SU-DHL-6 (cell line): ENCODE measurements at regions not wholly inside any gene's neighbourhood (a gene's known extent, or its start where the extent isn't known, plus 50 kb on each side); places are given as distances from the start of the nearest gene placed in this dataset.

Source experiments
- H2AFZ ChIP-seq: fragments of 200-600 bp; sonication (generic); 2 replicates; pipeline ENCODE4 v1.6.1; 2014; ENCODE audit warnings: low read depth, mild to moderate bottlenecking, moderate library complexity, mixed read lengths, antibody characterized with exemption, low read length; ENCODE audit not compliant: severe bottlenecking
- H3F3A ChIP-seq: fragments of 200-600 bp; shearing (Covaris generic); 2 replicates; pipeline ENCODE4 v1.6.0; 2016; ENCODE audit warnings: antibody characterized with exemption, mild to moderate bottlenecking; ENCODE audit not compliant: insufficient read depth
- H3K27ac ChIP-seq: fragments of 200-600 bp; sonication (generic); 2 replicates; pipeline ENCODE4 v1.5.1; 2016; ENCODE audit warnings: low read depth, mild to moderate bottlenecking, low read length, moderate library complexity, mixed read lengths
- H3K27me3 ChIP-seq: fragments of 200-600 bp; sonication (generic), shearing (Covaris generic); 2 replicates; pipeline ENCODE4 v1.6.0; 2014; ENCODE audit warnings: mild to moderate bottlenecking, low read length
- H3K36me3 ChIP-seq: fragments of 200-600 bp; sonication (generic); 2 replicates; pipeline ENCODE4 v1.6.1; 2014; ENCODE audit warnings: mild to moderate bottlenecking, low read length, mixed read lengths
- H3K4me2 ChIP-seq: fragments of 300-600, 200-600 bp; shearing (Covaris generic), sonication (generic); 2 replicates; pipeline ENCODE4 v1.6.0; 2014; ENCODE audit warnings: low read length, low read depth, mild to moderate bottlenecking; ENCODE audit not compliant: poor library complexity, severe bottlenecking
- H3K4me3 ChIP-seq: fragments of 200-600 bp; sonication (generic); 2 replicates; pipeline ENCODE4 v1.5.1; 2014; ENCODE audit warnings: antibody characterized with exemption, low read length, mild to moderate bottlenecking, mixed read lengths; ENCODE audit not compliant: insufficient read depth, poor library complexity, severe bottlenecking
- H3K79me2 ChIP-seq: fragments of 200-600 bp; sonication (generic); 2 replicates; pipeline ENCODE4 v1.6.1; 2014; ENCODE audit warnings: mild to moderate bottlenecking, low read length, moderate library complexity; ENCODE audit not compliant: insufficient read depth
- H3K9ac ChIP-seq: fragments of 200-600 bp; sonication (generic); 2 replicates; pipeline ENCODE4 v1.7.0; 2014; ENCODE audit warnings: mild to moderate bottlenecking, low read length
- H3K9me2 ChIP-seq: fragments of 200-600 bp; sonication (generic); replicated peaks from 2 replicates; pipeline ENCODE4 v1.6.1; 2014; ENCODE audit warnings: low read length; ENCODE audit not compliant: insufficient read depth
- H3K9me3 ChIP-seq: fragments of 200-600 bp; sonication (generic); 2 replicates; pipeline ENCODE4 v1.6.1; 2014; ENCODE audit warnings: low read length, mixed read lengths; ENCODE audit not compliant: insufficient read depth
- H4K20me1 ChIP-seq: fragments of 200-600 bp; sonication (generic); 2 replicates; pipeline ENCODE4 v1.6.1; 2014; ENCODE audit warnings: low read depth, mild to moderate bottlenecking, antibody characterized with exemption, low read length, moderate library complexity, mixed read lengths
- EZH2phosphoT487 ChIP-seq: fragments of 200-600 bp; sonication (generic), shearing (Covaris generic); conservative IDR thresholded peaks from 2 replicates; pipeline ENCODE4 v1.6.1; 2018; ENCODE audit warnings: mild to moderate bottlenecking, antibody characterized with exemption, low read length, moderate library complexity, mixed read lengths
- TF ChIP-seq, protein P1 (sequence below): fragments of 200-600 bp; sonication (generic); IDR thresholded peaks from one replicate; pipeline ENCODE4 v1.5.1; 2017; ENCODE audit warnings: antibody characterized with exemption, mild to moderate bottlenecking, low read length, moderate library complexity; ENCODE audit not compliant: insufficient read depth, poor library complexity, severe bottlenecking

DNA sequence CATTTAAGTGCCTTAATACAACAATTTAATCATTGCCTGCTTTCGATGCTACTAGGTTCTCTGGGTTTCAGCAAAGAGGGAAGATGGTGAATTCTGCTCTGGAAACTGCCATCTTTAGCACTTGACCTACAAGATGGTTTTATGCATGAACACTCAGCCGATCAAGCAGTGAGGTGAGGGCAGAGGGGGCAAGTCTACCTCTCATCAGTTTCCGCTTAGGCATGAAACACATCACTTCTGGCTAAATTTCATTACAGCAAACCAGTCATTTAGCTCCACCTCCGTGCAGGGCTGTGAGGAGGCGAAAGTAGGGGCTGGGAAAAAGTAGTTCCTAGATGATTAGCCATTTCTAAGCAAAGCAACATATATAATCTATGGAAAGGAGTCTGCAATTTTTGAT is 1018.0 kb downstream of the CDH18 start:
- no peak overlapping the region for H3K9ac ChIP-seq
- H3K27ac ChIP-seq = no peak overlapping the region
- H3K9me3 ChIP-seq = no peaks in the 10 kb centered on the region
- no peak for TF ChIP-seq EZH2phosphoT487
- TF ChIP-seq, protein P1, sequence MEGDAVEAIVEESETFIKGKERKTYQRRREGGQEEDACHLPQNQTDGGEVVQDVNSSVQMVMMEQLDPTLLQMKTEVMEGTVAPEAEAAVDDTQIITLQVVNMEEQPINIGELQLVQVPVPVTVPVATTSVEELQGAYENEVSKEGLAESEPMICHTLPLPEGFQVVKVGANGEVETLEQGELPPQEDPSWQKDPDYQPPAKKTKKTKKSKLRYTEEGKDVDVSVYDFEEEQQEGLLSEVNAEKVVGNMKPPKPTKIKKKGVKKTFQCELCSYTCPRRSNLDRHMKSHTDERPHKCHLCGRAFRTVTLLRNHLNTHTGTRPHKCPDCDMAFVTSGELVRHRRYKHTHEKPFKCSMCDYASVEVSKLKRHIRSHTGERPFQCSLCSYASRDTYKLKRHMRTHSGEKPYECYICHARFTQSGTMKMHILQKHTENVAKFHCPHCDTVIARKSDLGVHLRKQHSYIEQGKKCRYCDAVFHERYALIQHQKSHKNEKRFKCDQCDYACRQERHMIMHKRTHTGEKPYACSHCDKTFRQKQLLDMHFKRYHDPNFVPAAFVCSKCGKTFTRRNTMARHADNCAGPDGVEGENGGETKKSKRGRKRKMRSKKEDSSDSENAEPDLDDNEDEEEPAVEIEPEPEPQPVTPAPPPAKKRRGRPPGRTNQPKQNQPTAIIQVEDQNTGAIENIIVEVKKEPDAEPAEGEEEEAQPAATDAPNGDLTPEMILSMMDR = no peak
- H2AFZ ChIP-seq = peak overlapping the region; percentile 55
- no peaks in the 10 kb centered on the region for H4K20me1 ChIP-seq
- no peaks in the 10 kb centered on the region for H3K9me2 ChIP-seq
- H3K36me3 ChIP-seq = no peaks in the 10 kb centered on the region
- H3K4me3 ChIP-seq = no peak overlapping the region
- H3K4me2 ChIP-seq = no peak overlapping the region
- no peaks in the 10 kb centered on the region for H3K27me3 ChIP-seq
- no peaks in the 10 kb centered on the region for H3F3A ChIP-seq
- no peaks in the 10 kb centered on the region for H3K79me2 ChIP-seq

DNA sequence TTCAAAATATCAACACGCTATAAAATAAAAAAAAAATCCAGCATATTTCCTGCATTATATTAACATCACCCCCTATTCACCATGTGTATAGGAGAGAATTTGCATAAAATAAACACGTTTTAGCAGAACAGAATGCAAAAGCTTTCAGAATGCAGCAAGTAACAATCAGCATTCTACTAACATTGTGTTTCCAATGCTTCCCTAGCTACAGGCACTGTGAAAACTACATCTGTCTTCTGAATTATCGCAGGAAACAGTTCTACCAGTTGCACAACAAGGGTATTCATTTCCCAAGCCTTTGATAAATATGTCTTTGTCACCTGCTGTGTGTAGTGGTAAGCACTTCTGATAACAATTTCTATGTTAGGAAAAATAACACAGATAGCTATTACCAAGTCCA is 1015.8 kb downstream of the CDH18 start:
- H4K20me1 ChIP-seq = no peaks in the 10 kb centered on the region
- H3K9ac ChIP-seq = no peak overlapping the region
- no peaks in the 10 kb centered on the region for H3K9me2 ChIP-seq
- H3K27ac ChIP-seq = no peak overlapping the region
- no peaks in the 10 kb centered on the region for H3K79me2 ChIP-seq
- TF ChIP-seq, protein P1 = no peak
- no peak for TF ChIP-seq EZH2phosphoT487
- H3F3A ChIP-seq = no peaks in the 10 kb centered on the region
- no peaks in the 10 kb centered on the region for H3K9me3 ChIP-seq
- no peak overlapping the region for H3K4me2 ChIP-seq
- no peak overlapping the region for H3K4me3 ChIP-seq
- H3K36me3 ChIP-seq = no peaks in the 10 kb centered on the region
- no peaks in the 10 kb centered on the region for H3K27me3 ChIP-seq
- H2AFZ ChIP-seq = no peak overlapping the region

DNA sequence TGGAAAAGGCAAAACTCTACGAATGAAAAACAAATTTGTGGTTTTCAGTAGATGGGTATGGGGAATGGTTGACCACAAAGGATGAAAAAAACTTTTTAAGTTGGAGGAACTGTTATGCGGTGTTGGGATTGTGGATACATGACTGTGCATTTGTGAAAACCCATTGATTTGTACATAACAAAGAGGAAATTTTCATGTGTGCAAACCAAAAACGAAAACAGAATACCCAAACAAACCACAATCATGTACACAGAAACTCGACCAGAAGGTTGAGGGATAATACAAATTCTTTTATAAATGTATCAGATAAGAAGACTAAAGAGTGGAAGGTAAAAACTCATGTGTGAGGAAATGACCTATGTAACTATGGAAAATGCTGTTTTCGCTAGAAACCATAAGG is 1012.4 kb downstream of the CDH18 start:
- no peaks in the 10 kb centered on the region for H3F3A ChIP-seq
- H3K4me3 ChIP-seq = no peak overlapping the region
- no peaks in the 10 kb centered on the region for H3K79me2 ChIP-seq
- no peak overlapping the region for H3K27ac ChIP-seq
- TF ChIP-seq, protein P1 = no peak
- no peak for TF ChIP-seq EZH2phosphoT487
- no peaks in the 10 kb centered on the region for H4K20me1 ChIP-seq
- H2AFZ ChIP-seq = no peak overlapping the region
- no peaks in the 10 kb centered on the region for H3K9me3 ChIP-seq
- H3K4me2 ChIP-seq = no peak overlapping the region
- no peak overlapping the region for H3K9ac ChIP-seq
- no peaks in the 10 kb centered on the region for H3K9me2 ChIP-seq
- no peaks in the 10 kb centered on the region for H3K27me3 ChIP-seq
- no peaks in the 10 kb centered on the region for H3K36me3 ChIP-seq
